DLD1 (cell line): ENCODE measurements at regions not wholly inside any gene's neighbourhood (a gene's known extent, or its start where the extent isn't known, plus 50 kb on each side); places are given as distances from the start of the nearest gene placed in this dataset.

Experiments
- in situ Hi-C: cut with HindIII; loops from 2 replicates; pipeline ENCODE4 v1.10.0; 2017; ENCODE audit warnings: low sequenced_read_pairs

- in situ Hi-C loops: no loop called here
These were observed 243.5 kb upstream of the ZNF32 start for GRCh38 chr10:43892062-43892770.

GRCh38 chr10:43891241-43891640 lies 242.6 kb upstream of the ZNF32 start:
- in situ Hi-C loops: no loop called here

- in situ Hi-C loops: no loop called here
These were observed 241.4 kb upstream of the ZNF32 start for GRCh38 chr10:43890124-43890523.

GRCh38 chr10:43888586-43888985 lies 239.9 kb upstream of the ZNF32 start:
- in situ Hi-C loops: no loop called here

- in situ Hi-C loops: no loop called here
These were observed 237.2 kb upstream of the ZNF32 start for GRCh38 chr10:43885842-43886241.

- in situ Hi-C loops: no loop called here
These were observed 236.6 kb upstream of the ZNF32 start for GRCh38 chr10:43885252-43885651.

GRCh38 chr10:43884501-43885105 lies 235.9 kb upstream of the ZNF32 start:
- in situ Hi-C loops: no loop called here

- in situ Hi-C loops: no loop called here
These were observed 234.0 kb upstream of the ZNF32 start for GRCh38 chr10:43882711-43883110.

GRCh38 chr10:43881657-43882056 lies 233.0 kb upstream of the ZNF32 start:
- in situ Hi-C loops: no loop called here

GRCh38 chr10:43880160-43880559 lies 231.5 kb upstream of the ZNF32 start:
- in situ Hi-C loops: no loop called here

GRCh38 chr10:43879742-43880141 lies 231.1 kb upstream of the ZNF32 start:
- in situ Hi-C loops: no loop called here

- in situ Hi-C loops: no loop called here
These were observed 230.5 kb upstream of the ZNF32 start for GRCh38 chr10:43879162-43879561.

GRCh38 chr10:43878386-43878785 lies 229.7 kb upstream of the ZNF32 start:
- in situ Hi-C loops: no loop called here

- in situ Hi-C loops: no loop called here
These were observed 228.3 kb upstream of the ZNF32 start for GRCh38 chr10:43876976-43877375.

- in situ Hi-C loops: no loop called here
These were observed 226.3 kb upstream of the ZNF32 start for GRCh38 chr10:43874984-43875383.

- in situ Hi-C loops: no loop called here
These were observed 225.0 kb upstream of the ZNF32 start for GRCh38 chr10:43873717-43874116.

- in situ Hi-C loops: no loop called here
These were observed 224.0 kb upstream of the ZNF32 start for GRCh38 chr10:43872644-43873043.

- in situ Hi-C loops: no loop called here
These were observed 222.9 kb upstream of the ZNF32 start for GRCh38 chr10:43871545-43871944.

- in situ Hi-C loops: no loop called here
These were observed 222.3 kb upstream of the ZNF32 start for GRCh38 chr10:43870968-43871439.

GRCh38 chr10:43869669-43870322 lies 221.1 kb upstream of the ZNF32 start:
- in situ Hi-C loops: no loop called here

GRCh38 chr10:43868952-43869351 lies 220.3 kb upstream of the ZNF32 start:
- in situ Hi-C loops: no loop called here
